Retinal pigment epithelial cell (primary cell): ENCODE measurements at regions not wholly inside any gene's neighbourhood (a gene's known extent, or its start where the extent isn't known, plus 50 kb on each side); places are given as distances from the start of the nearest gene placed in this dataset.

Experiments
- DNase-seq: peaks from one replicate; pipeline ENCODE4 v3.0.0-alpha.2; 2010; ENCODE audit warnings: low read depth
- H3K4me3 ChIP-seq: 2 replicates; pipeline ENCODE4 v1.5.1; 2011; ENCODE audit warnings: mild to moderate bottlenecking, low read length, control low read depth, moderate library complexity
- CTCF ChIP-seq: conservative IDR thresholded peaks from 2 replicates; pipeline ENCODE4 v1.5.1; 2011; ENCODE audit warnings: low read depth, low read length, control low read depth, inconsistent platforms

GRCh38 chr6:147122823-147123222 lies 81.4 kb upstream of the STXBP5 start:
- H3K4me3 ChIP-seq = no peak overlapping the region
- no peak for TF ChIP-seq CTCF
- no peak for DNase-seq

- DNase-seq = no peak
- no peak for TF ChIP-seq CTCF
- no peak overlapping the region for H3K4me3 ChIP-seq
Measured at GRCh38 chr6:147126618-147127022, 77.6 kb upstream of the STXBP5 start.

- TF ChIP-seq CTCF = no peak
- DNase-seq = no peak
- no peak overlapping the region for H3K4me3 ChIP-seq
Measured at GRCh38 chr6:147127587-147127986, 76.6 kb upstream of the STXBP5 start.

- TF ChIP-seq CTCF = no peak
- DNase-seq = no peak
- H3K4me3 ChIP-seq = no peak overlapping the region
Measured at GRCh38 chr6:147128056-147128455, 76.2 kb upstream of the STXBP5 start.

- TF ChIP-seq CTCF = no peak
- H3K4me3 ChIP-seq = no peak overlapping the region
- DNase-seq = peak; percentile 51
Measured at GRCh38 chr6:147131532-147132128, 72.6 kb upstream of the STXBP5 start.

GRCh38 chr6:147132889-147133288 lies 71.3 kb upstream of the STXBP5 start:
- TF ChIP-seq CTCF = no peak
- DNase-seq = peak; percentile 71
- H3K4me3 ChIP-seq = no peak overlapping the region

GRCh38 chr6:147133669-147134068 lies 70.5 kb upstream of the STXBP5 start:
- DNase-seq = no peak
- TF ChIP-seq CTCF = no peak
- no peak overlapping the region for H3K4me3 ChIP-seq
